ENCODE measurements at regions not wholly inside any gene's neighbourhood (a gene's known extent, or its start where the extent isn't known, plus 50 kb on each side); places are given as distances from the start of the nearest gene placed in this dataset.

- TF ChIP-seq POLR2AphosphoS5 (IDR thresholded peaks at IDR 0.05; ENCODE audit: low read depth, low read length) (no peak), CTCF (IDR thresholded peaks at IDR 0.05) (no peak), TCF7L2 (IDR thresholded peaks at IDR 0.05; ENCODE audit: low read depth, low read length) (no peak), REST (IDR thresholded peaks at IDR 0.05; ENCODE audit: insufficient read depth in 1 of 2, low read depth in 2 of 2, low read length in 1 of 2) (no peak), SIN3A (IDR thresholded peaks at IDR 0.05; ENCODE audit: borderline replicate concordance, insufficient read depth, low read depth, low read length) (no peak)
- Histone ChIP-seq H3K4me1 (ENCODE audit: control insufficient read depth, insufficient read depth, low read length) (no peaks in the 10 kb centered on the region), H3K4me3 (ENCODE audit: low read depth in 2 of 2, low read length in 2 of 2) (no peak overlapping the region), H3K9me3 (ENCODE audit: control insufficient read depth, insufficient read depth, low read depth, low read length) (peaks cover 11% of the 10 kb centered on the region; the same call in 1 of the 2 replicates), H3K36me3 (ENCODE audit: control insufficient read depth, insufficient read depth, low read length) (no peaks in the 10 kb centered on the region), H3K27ac (ENCODE audit: low read length) (no peak overlapping the region), H3K27me3 (ENCODE audit: control insufficient read depth, insufficient read depth, low read length) (no peaks in the 10 kb centered on the region)
- DNase-seq (ENCODE audit: low read depth, low spot score) (no peak), ATAC-seq (no peak)
- ChIA-PET POLR2A (no interaction called here), CTCF (no interaction called here)
- no TSS peak for BruUV-seq (replicated peaks)
- in situ Hi-C loops (cut with HindIII; ENCODE audit: low pct_unique_long_range_greater_than_20kb, low sequenced_read_pairs): no loop called here
- intact Hi-C loops (cut with micrococcal nuclease; ENCODE audit: unreplicated experiment): no loop called here
Measured at GRCh38 chr3:166569589-166569988, 732.4 kb upstream of the BCHE start.

DNA sequence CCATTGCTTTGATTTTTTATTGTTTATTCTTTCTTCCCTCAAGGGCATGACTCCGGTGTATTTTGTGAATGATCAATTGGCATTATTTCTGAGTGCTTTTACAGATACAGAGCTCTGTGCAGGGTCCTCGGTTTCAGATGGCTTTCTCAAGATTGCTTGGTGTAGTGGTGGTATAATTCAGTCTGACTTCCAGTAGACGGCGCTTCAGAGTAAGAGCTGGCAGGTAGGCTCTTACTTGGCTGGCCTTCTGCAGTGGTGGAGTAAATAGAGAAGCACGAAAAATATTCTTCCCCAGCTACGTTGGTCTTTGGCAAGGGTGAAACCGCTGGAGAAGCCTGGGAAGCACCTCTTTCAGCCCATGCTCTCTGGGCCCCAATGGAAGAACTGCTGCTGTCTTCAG, 723.0 kb upstream of the BCHE start:
- POLR2A ChIA-PET: no interaction called here
- H3K27me3 ChIP-seq (ENCODE audit: control insufficient read depth, insufficient read depth, low read length): no peaks in the 10 kb centered on the region
- H3K27ac ChIP-seq (ENCODE audit: low read length): no peak overlapping the region
- H3K4me1 ChIP-seq (ENCODE audit: control insufficient read depth, insufficient read depth, low read length): no peaks in the 10 kb centered on the region
- H3K4me3 ChIP-seq (ENCODE audit: low read depth in 2 of 2, low read length in 2 of 2): no peak overlapping the region
- ATAC-seq: no peak
- no peaks in the 10 kb centered on the region for H3K36me3 ChIP-seq (ENCODE audit: control insufficient read depth, insufficient read depth, low read length)
- BruUV-seq (replicated peaks): no TSS peak
- H3K9me3 ChIP-seq (ENCODE audit: control insufficient read depth, insufficient read depth, low read depth, low read length): no peaks in the 10 kb centered on the region
- CTCF ChIA-PET: no interaction called here
- DNase-seq (ENCODE audit: low read depth, low spot score): no peak
- no peak for TF ChIP-seq REST (IDR thresholded peaks at IDR 0.05; ENCODE audit: insufficient read depth in 1 of 2, low read depth in 2 of 2, low read length in 1 of 2)
- no peak for TF ChIP-seq SIN3A (IDR thresholded peaks at IDR 0.05; ENCODE audit: borderline replicate concordance, insufficient read depth, low read depth, low read length)
- TF ChIP-seq CTCF (IDR thresholded peaks at IDR 0.05): no peak
- TF ChIP-seq POLR2AphosphoS5 (IDR thresholded peaks at IDR 0.05; ENCODE audit: low read depth, low read length): no peak
- TF ChIP-seq TCF7L2 (IDR thresholded peaks at IDR 0.05; ENCODE audit: low read depth, low read length): no peak
- intact Hi-C loops (cut with micrococcal nuclease; ENCODE audit: unreplicated experiment) (no loop called here), in situ Hi-C loops (cut with HindIII; ENCODE audit: low pct_unique_long_range_greater_than_20kb, low sequenced_read_pairs) (no loop called here)
